DND-41 (cell line): ENCODE measurements at regions not wholly inside any gene's neighbourhood (a gene's known extent, or its start where the extent isn't known, plus 50 kb on each side); places are given as distances from the start of the nearest gene placed in this dataset.

Experiments
- ATAC-seq: fragments of 200-7000 bp; cut with Tn5 transposase; 3 replicates; pipeline ENCODE4 v1.9.1; 2021; ENCODE audit warnings: low read depth; ENCODE audit not compliant: insufficient read depth
- DNase-seq: peaks from one replicate; pipeline ENCODE4 v3.0.0-alpha.2; 2020
- H2AFZ ChIP-seq: 2 replicates; pipeline ENCODE4 v1.6.0; 2012; ENCODE audit warnings: low read depth, low read length
- H3K27ac ChIP-seq: 2 replicates; pipeline ENCODE4 v1.5.1; 2012; ENCODE audit warnings: low read length, inconsistent platforms
- H3K27me3 ChIP-seq: fragments of 200-600 bp; sonication (generic); 2 replicates; pipeline ENCODE4 v1.6.0; 2012; ENCODE audit warnings: low read length, mild to moderate bottlenecking, inconsistent platforms; ENCODE audit not compliant: insufficient read depth, poor library complexity
- H3K36me3 ChIP-seq: 2 replicates; pipeline ENCODE4 v1.5.1; 2012; ENCODE audit warnings: low read length, inconsistent platforms; ENCODE audit not compliant: insufficient read depth
- H3K4me1 ChIP-seq: 2 replicates; pipeline ENCODE4 v1.5.1; 2012; ENCODE audit warnings: mild to moderate bottlenecking, low read length; ENCODE audit not compliant: insufficient read depth
- H3K4me2 ChIP-seq: 2 replicates; pipeline ENCODE4 v1.6.0; 2012; ENCODE audit warnings: mild to moderate bottlenecking, moderate library complexity, low read length, inconsistent platforms; ENCODE audit not compliant: insufficient read depth
- H3K4me3 ChIP-seq, 2 experiments: fragments of 200-600 bp in 1 of 2; shearing (Covaris generic) in 1 of 2; 2 replicates each; pipeline ENCODE4 v1.5.1; 2012 to 2016; ENCODE audit warnings: inconsistent platforms in 2 of 2, low read length in 2 of 2, mild to moderate bottlenecking in 2 of 2, low read depth in 1 of 2, moderate library complexity in 1 of 2
- H3K79me2 ChIP-seq: 2 replicates; pipeline ENCODE4 v1.6.0; 2012; ENCODE audit warnings: low read length, inconsistent platforms; ENCODE audit not compliant: insufficient read depth
- H3K9ac ChIP-seq: 2 replicates; pipeline ENCODE4 v1.6.0; 2012; ENCODE audit warnings: low read depth, mild to moderate bottlenecking, inconsistent platforms, low read length, moderate library complexity
- H3K9me3 ChIP-seq: 2 replicates; pipeline ENCODE4 v1.5.1; 2012; ENCODE audit warnings: low read length, moderate library complexity, mild to moderate bottlenecking, inconsistent platforms; ENCODE audit not compliant: insufficient read depth, severe bottlenecking
- H4K20me1 ChIP-seq: 2 replicates; pipeline ENCODE4 v1.6.0; 2012; ENCODE audit warnings: low read length; ENCODE audit not compliant: insufficient read depth
- EZH2 ChIP-seq: IDR thresholded peaks from 3 replicates; pipeline ENCODE4 v1.6.1; 2012; ENCODE audit warnings: borderline replicate concordance, low read depth, mild to moderate bottlenecking, moderate library complexity, low read length, inconsistent platforms; ENCODE audit not compliant: severe bottlenecking
- TF ChIP-seq, protein P1 (sequence below): IDR thresholded peaks from 2 replicates; pipeline ENCODE4 v1.5.1; 2012; ENCODE audit warnings: borderline replicate concordance, low read length, moderate library complexity, mild to moderate bottlenecking; ENCODE audit not compliant: poor library complexity, severe bottlenecking; ENCODE audit errors: extremely low read depth

DNA sequence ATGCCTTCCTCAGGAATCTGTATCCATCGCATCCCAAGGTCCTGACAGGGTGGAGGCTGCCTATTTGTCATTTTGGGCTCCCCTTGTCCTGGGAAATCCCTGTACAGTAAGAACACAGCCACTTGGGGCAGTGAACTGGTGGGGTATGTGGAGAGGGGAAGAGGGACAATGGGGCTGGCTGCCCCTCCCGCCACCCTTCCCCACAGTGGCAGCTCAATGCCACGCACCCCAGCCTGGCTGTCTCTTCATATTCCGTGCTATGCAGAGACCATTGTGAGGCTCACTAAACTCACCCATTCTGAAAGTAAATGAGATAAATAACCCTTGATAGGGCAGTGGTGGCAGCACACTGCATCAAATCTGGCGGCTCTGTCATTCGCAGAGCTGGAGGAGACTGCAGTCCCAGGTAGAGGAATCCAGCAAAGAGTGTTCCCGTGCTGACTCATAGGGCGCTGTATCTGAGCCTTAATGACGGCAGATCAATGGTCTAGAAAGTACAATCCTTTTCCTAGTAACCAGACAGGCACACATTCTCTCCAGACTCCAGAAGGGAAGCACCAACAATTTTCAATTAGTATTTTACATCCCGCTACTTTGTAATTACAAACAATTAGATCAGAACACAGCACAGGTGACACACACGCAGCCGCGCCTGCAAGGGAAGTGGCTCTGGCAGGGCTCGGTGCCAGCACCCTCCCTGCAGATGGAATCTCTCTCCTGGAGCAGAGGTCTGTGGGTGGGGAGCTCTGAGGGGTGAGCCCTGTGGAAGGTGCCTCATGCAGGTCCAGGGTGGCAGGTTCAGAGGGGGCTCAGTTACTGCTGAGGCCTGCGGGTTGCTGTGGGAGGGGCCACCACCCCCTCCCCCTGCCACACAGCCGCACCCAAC is 167.9 kb upstream of the B3GAT1 start:
- Histone ChIP-seq H2AFZ (no peak overlapping the region), H3K36me3 (no peaks in the 10 kb centered on the region), H3K4me2 (no peak overlapping the region), H3K4me1 (peaks cover 18% of the 10 kb centered on the region), H3K27me3 (no peaks in the 10 kb centered on the region), H4K20me1 (no peaks in the 10 kb centered on the region), H3K79me2 (no peaks in the 10 kb centered on the region), H3K4me3 (no peak overlapping the region), H3K27ac (no peak overlapping the region), H3K9ac (no peak overlapping the region), H3K9me3 (no peaks in the 10 kb centered on the region)
- ATAC-seq (no peak), DNase-seq (peak; percentile 19)
- TF ChIP-seq EZH2, result no peak
- TF ChIP-seq, protein P1, sequence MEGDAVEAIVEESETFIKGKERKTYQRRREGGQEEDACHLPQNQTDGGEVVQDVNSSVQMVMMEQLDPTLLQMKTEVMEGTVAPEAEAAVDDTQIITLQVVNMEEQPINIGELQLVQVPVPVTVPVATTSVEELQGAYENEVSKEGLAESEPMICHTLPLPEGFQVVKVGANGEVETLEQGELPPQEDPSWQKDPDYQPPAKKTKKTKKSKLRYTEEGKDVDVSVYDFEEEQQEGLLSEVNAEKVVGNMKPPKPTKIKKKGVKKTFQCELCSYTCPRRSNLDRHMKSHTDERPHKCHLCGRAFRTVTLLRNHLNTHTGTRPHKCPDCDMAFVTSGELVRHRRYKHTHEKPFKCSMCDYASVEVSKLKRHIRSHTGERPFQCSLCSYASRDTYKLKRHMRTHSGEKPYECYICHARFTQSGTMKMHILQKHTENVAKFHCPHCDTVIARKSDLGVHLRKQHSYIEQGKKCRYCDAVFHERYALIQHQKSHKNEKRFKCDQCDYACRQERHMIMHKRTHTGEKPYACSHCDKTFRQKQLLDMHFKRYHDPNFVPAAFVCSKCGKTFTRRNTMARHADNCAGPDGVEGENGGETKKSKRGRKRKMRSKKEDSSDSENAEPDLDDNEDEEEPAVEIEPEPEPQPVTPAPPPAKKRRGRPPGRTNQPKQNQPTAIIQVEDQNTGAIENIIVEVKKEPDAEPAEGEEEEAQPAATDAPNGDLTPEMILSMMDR, result no peak

DNA sequence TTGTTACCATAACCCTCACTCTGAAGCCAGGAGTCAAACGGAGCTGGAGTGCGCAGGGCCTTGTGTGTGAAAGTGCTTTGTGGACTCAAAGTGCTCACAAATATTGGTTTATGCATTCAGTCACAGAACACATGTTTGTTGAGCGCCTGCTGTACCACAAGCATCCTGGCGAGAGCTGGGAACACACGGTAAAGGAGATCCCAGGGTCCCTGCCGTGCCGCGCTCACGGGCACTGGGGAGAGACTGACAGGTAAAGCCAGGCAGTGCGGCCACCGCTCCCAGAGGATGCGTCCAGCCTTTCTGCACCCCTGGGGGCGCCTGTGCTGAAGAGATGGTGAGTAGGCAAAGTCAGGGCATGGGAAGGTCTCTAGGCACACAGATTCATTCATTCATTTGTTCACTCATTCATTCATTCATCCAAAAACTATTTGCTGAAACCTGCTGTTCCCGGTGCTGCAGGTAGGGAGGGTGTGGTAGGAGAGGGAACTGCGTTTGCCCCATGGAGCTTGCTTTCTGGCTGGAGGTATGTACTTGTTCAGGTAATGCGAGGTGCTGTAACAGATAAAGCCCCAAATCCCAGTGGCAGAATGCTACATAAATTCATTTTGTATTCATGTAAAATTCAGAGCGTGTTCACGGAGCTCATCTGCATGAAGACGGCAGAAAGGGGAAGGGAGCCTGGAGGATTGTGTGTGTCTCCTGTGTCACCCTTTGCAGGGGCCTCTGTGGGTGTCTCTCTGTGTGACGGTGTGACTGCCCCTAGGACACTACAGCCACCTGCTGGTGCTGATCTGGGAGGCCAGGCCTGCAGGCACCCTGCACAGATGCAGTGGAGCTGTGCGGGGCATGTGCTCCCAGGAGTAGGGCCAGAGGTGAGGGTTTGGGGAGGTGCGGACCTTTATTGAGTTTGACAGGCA is 167.0 kb upstream of the B3GAT1 start:
- Histone ChIP-seq H3K9ac (no peak overlapping the region), H3K27ac (no peak overlapping the region), H3K4me2 (no peak overlapping the region), H3K4me1 (peaks cover 17% of the 10 kb centered on the region), H3K27me3 (no peaks in the 10 kb centered on the region), H3K36me3 (no peaks in the 10 kb centered on the region), H3K79me2 (no peaks in the 10 kb centered on the region), H2AFZ (no peak overlapping the region), H4K20me1 (no peaks in the 10 kb centered on the region), H3K9me3 (no peaks in the 10 kb centered on the region), H3K4me3 (no peak overlapping the region)
- TF ChIP-seq EZH2, result no peak
- TF ChIP-seq, protein P1, result peak; percentile 57
- ATAC-seq (peak; percentile 45; the same call in 2 of the 3 replicates), DNase-seq (peak; percentile 24)

DNA sequence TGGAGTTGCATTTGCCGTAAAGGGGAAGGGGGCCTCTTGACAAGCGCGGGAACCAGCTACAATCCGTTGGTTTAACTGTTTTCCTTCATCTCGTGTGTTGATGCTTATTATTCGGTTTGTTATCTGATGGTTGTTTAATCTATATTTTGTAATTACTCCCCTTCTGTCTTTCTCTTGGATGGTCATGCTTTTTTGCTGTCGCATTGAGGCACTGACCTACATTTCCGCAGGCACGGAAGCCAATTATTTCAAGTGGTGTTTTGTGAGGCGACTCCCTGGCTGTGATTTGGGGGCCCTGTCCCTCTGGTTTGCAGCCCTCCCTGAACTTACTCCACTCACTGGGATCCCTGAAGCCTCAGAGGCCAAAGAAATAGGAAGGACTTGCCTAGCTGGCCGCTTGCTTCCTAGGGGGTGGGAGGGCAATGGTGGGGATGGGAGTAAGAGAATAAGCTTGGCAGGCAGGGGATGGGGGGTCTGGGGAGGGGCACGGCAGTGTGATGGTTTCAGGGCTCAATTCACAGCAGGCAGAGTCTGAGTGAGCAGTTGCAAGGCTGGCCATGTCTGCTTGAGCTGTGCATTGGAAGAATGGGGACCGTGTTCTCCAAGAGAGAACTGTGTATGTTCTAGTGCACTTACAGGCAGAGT is 165.8 kb upstream of the B3GAT1 start:
- no peak overlapping the region for H3K4me3 ChIP-seq
- no peaks in the 10 kb centered on the region for H3K79me2 ChIP-seq
- H3K9me3 ChIP-seq, result no peaks in the 10 kb centered on the region
- H3K36me3 ChIP-seq, result no peaks in the 10 kb centered on the region
- H4K20me1 ChIP-seq, result no peaks in the 10 kb centered on the region
- ATAC-seq (no peak), DNase-seq (no peak)
- no peaks in the 10 kb centered on the region for H3K27me3 ChIP-seq
- no peak overlapping the region for H3K4me2 ChIP-seq
- H3K4me1 ChIP-seq, result peaks cover 5% of the 10 kb centered on the region
- no peak overlapping the region for H3K27ac ChIP-seq
- H2AFZ ChIP-seq, result no peak overlapping the region
- TF ChIP-seq, protein P1, result no peak
- no peak for TF ChIP-seq EZH2
- H3K9ac ChIP-seq, result no peak overlapping the region
